ENCODE measurements at regions not wholly inside any gene's neighbourhood (a gene's known extent, or its start where the extent isn't known, plus 50 kb on each side); places are given as distances from the start of the nearest gene placed in this dataset.

DNA sequence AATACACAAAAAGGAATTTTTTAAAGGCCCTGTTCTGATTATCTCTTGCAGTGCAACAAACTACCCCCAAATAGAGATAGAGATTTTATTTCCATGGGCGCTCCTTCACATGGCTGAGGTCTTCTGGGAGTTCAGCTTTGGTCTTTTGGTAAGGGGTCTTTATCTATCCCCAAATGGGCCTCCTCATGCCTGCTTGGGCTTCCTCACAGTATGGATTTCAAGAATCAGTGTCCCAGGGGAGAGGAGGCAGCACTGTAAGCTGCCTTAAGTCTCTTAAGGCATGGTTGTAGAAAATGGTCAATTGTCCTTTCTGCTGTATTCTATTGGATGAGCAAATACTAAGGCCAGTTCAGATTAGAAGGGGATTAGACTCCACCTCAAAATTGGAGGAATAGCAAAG is 966.2 kb downstream of the TYW1 start:
- TF ChIP-seq, protein P1, sequence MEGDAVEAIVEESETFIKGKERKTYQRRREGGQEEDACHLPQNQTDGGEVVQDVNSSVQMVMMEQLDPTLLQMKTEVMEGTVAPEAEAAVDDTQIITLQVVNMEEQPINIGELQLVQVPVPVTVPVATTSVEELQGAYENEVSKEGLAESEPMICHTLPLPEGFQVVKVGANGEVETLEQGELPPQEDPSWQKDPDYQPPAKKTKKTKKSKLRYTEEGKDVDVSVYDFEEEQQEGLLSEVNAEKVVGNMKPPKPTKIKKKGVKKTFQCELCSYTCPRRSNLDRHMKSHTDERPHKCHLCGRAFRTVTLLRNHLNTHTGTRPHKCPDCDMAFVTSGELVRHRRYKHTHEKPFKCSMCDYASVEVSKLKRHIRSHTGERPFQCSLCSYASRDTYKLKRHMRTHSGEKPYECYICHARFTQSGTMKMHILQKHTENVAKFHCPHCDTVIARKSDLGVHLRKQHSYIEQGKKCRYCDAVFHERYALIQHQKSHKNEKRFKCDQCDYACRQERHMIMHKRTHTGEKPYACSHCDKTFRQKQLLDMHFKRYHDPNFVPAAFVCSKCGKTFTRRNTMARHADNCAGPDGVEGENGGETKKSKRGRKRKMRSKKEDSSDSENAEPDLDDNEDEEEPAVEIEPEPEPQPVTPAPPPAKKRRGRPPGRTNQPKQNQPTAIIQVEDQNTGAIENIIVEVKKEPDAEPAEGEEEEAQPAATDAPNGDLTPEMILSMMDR (IDR thresholded peaks at IDR 0.05) = no peak
- TF ChIP-seq POLR2A (IDR thresholded peaks at IDR 0.05) = no peak
- no peaks in the 10 kb centered on the region for H3K4me1 ChIP-seq
- H3K27me3 ChIP-seq = no peaks in the 10 kb centered on the region
- no peaks in the 10 kb centered on the region for H3K9me3 ChIP-seq
- intact Hi-C loops (cut with DNase I) = no loop called here
- no peak overlapping the region for H3K27ac ChIP-seq
- H3K36me3 ChIP-seq = no peaks in the 10 kb centered on the region
- no peak for ATAC-seq
- WGBS (ENCODE audit: insufficient coverage, low coverage, low lambda C conversion rate, missing lambda C conversion rate) = 100% methylated on average over 1 of the region's 1 CpG
- DNase-seq = no peak
- H3K4me3 ChIP-seq = no peak overlapping the region

DNA sequence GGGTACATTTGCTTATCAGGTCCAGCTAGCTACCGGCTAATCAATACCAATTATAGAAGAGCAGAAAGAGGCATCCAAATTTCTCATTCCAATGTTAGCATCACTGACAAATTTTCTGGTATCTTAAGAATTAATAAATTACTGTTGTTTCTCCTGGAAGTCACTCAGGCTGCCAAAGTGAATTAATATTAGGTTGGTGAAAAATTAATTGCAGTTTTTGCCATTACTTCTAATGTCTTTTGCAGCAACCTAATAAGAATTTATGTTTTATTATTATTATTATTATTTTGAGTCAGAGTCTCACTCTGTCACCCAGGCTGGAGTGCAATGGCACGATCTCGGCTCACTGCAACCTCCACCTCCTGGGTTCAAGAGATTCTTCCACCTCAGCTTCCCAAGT is 979.9 kb downstream of the TYW1 start:
- no peak for ATAC-seq
- no peaks in the 10 kb centered on the region for H3K27me3 ChIP-seq
- TF ChIP-seq POLR2A (IDR thresholded peaks at IDR 0.05) = no peak
- TF ChIP-seq, protein P1 (IDR thresholded peaks at IDR 0.05) = no peak
- no peak overlapping the region for H3K27ac ChIP-seq
- no peak overlapping the region for H3K4me3 ChIP-seq
- no peaks in the 10 kb centered on the region for H3K36me3 ChIP-seq
- 83% methylated on average over 3 of the region's 3 CpGs for WGBS (ENCODE audit: insufficient coverage, low coverage, low lambda C conversion rate, missing lambda C conversion rate)
- intact Hi-C loops (cut with DNase I) = no loop called here
- H3K4me1 ChIP-seq = no peaks in the 10 kb centered on the region
- no peaks in the 10 kb centered on the region for H3K9me3 ChIP-seq
- no peak for DNase-seq

DNA sequence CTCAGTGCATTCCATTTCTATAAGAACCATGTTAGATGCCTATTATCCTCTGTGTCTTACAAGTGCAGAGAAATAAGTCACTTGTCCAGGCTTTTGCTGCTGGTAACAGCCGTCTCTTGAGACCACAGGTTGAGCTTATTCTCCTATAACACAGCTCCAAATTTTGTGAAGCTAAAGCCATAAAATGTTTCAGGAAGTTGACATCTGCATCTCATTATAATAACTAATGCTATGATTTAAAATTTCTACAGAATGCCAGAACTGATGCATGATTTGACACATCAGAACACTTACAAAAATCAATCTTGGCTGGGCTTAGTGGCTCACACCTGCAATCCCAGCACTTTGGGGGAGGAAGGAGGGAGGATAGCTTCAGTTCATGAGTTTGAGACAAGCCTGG is 986.9 kb downstream of the TYW1 start:
- H3K27me3 ChIP-seq = no peaks in the 10 kb centered on the region
- no peak overlapping the region for H3K27ac ChIP-seq
- no peak overlapping the region for H3K4me3 ChIP-seq
- no peaks in the 10 kb centered on the region for H3K9me3 ChIP-seq
- intact Hi-C loops (cut with DNase I) = no loop called here
- no peaks in the 10 kb centered on the region for H3K36me3 ChIP-seq
- WGBS (ENCODE audit: insufficient coverage, low coverage, low lambda C conversion rate, missing lambda C conversion rate) = 75% methylated on average over 1 of the region's 1 CpG
- DNase-seq (no peak), ATAC-seq (no peak)
- no peaks in the 10 kb centered on the region for H3K4me1 ChIP-seq
- TF ChIP-seq POLR2A (IDR thresholded peaks at IDR 0.05) = no peak
- TF ChIP-seq, protein P1 (IDR thresholded peaks at IDR 0.05) = no peak

DNA sequence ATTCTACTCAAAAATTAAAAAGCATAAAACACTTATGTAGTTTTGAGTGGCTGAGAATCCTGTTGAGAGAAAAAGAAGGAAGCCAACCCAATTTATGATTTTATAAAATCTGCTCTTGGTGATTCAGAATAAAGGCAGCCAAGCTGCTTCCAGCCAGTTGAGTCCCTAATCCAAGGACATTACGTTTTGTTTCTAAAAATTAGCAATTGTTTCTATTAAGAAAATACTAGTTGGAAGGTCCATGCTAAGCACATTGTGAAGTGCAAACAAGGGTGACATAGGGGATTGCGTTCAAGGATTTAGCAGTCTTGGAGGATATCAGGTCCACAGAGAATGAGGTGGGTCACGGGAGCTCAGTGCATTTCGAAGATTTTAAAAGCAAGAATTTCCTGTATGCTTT is 987.7 kb downstream of the TYW1 start:
- H3K4me1 ChIP-seq = no peaks in the 10 kb centered on the region
- ATAC-seq = no peak

More for the DNA sequence above, 987.7 kb downstream of the TYW1 start:
- intact Hi-C loops (cut with DNase I) = no loop called here
- no peak for DNase-seq
- TF ChIP-seq, protein P1 (IDR thresholded peaks at IDR 0.05) = no peak
- TF ChIP-seq POLR2A (IDR thresholded peaks at IDR 0.05) = no peak
- no peaks in the 10 kb centered on the region for H3K27me3 ChIP-seq
- H3K27ac ChIP-seq = no peak overlapping the region
- no peaks in the 10 kb centered on the region for H3K9me3 ChIP-seq
- H3K36me3 ChIP-seq = no peaks in the 10 kb centered on the region
- 47% methylated on average over 4 of the region's 4 CpGs for WGBS (ENCODE audit: insufficient coverage, low coverage, low lambda C conversion rate, missing lambda C conversion rate)
- no peak overlapping the region for H3K4me3 ChIP-seq
